HepG2 (cell line): ENCODE measurements at regions not wholly inside any gene's neighbourhood (a gene's known extent, or its start where the extent isn't known, plus 50 kb on each side); places are given as distances from the start of the nearest gene placed in this dataset.
A peak's percentile ranks its signal among the peaks of the same experiment; 100 is the strongest.

Experiments used
- ATAC-seq: fragments of 200-7000 bp; cut with Tn5 transposase; 3 replicates; pipeline ENCODE4 v1.9.1; 2020; ENCODE audit warnings: mild to moderate bottlenecking, moderate library complexity
- BruUV-seq: library from RNA; stranded (reverse); fragments of 400-500 nt; replicated peaks from 2 replicates; lab custom pipeline; 2021; lab: Mats Ljungman, UMichigan
- CTCF ChIA-PET: fragments of 300-600 bp; formaldehyde crosslinking; extraction: SDS; loops from one replicate; lab custom pipeline; 2021; ENCODE audit warnings: low total read pairs, inconsistent platforms, low intra/inter-chr PET ratio; lab: Yijun Ruan, JAX
- POLR2A ChIA-PET: fragments of 350-600 bp; sonication (Branson Sonifier 250); formaldehyde crosslinking; loops from one replicate; lab custom pipeline; 2020; ENCODE audit warnings: antibody characterized with exemption, inconsistent platforms; lab: Yijun Ruan, JAX
- DNase-seq: peaks from one replicate; pipeline ENCODE4 v3.0.0-alpha.2; 2015; ENCODE audit warnings: low spot score
- FAIRE-seq: peaks from 3 replicates; lab custom pipeline; 2011; peaks lifted over from hg19 to GRCh38; lab: Jason Lieb, UNC
- H2AFZ ChIP-seq: one replicate; pipeline ENCODE4 v1.6.1; 2011; ENCODE audit warnings: low read length, inconsistent platforms
- H3K27ac ChIP-seq: fragments of 300-600 bp; 3 replicates; pipeline ENCODE4 v1.8.0; 2011; ENCODE audit warnings: mixed run types, mild to moderate bottlenecking, mixed read lengths, low read length, inconsistent platforms; ENCODE audit not compliant: insufficient read depth; ENCODE audit errors: extremely low read length
- H3K27me3 ChIP-seq, 2 experiments: fragments of 200-600 bp in 1 of 2; 2 replicates in 1 of 2; 3 replicates in 1 of 2; pipeline versions ENCODE4 v1.6.0 to v1.8.0; 2011; ENCODE audit warnings: low read length in 2 of 2, mild to moderate bottlenecking in 2 of 2, moderate library complexity in 2 of 2, inconsistent platforms in 1 of 2; ENCODE audit not compliant: insufficient read depth in 2 of 2, control insufficient read depth in 1 of 2
- H3K36me3 ChIP-seq, 2 experiments: fragments of 200-600 bp in 1 of 2; replicated peaks in 1 of 2; 2 replicates in 1 of 2; 3 replicates in 1 of 2; pipeline versions ENCODE4 v1.5.1 to v1.8.0; 2011; ENCODE audit warnings: low read length in 2 of 2, inconsistent platforms in 1 of 2; ENCODE audit not compliant: insufficient read depth in 2 of 2, control insufficient read depth in 1 of 2
- H3K4me1 ChIP-seq: 2 replicates; pipeline ENCODE4 v1.5.1; 2012; ENCODE audit warnings: low read length, inconsistent platforms; ENCODE audit not compliant: insufficient read depth
- H3K4me2 ChIP-seq: 2 replicates; pipeline ENCODE4 v1.6.0; 2011; ENCODE audit warnings: low read depth, low read length, inconsistent platforms
- H3K4me3 ChIP-seq, 3 experiments: fragments of 200-600 bp in 1 of 3; sonication (generic), shearing (Covaris generic) in 1 of 3; replicated peaks in 1 of 3; 2 replicates each; pipeline ENCODE4 v1.5.1; 2011 to 2016; ENCODE audit warnings: low read length in 3 of 3, inconsistent platforms in 2 of 3, low read depth in 2 of 3, mild to moderate bottlenecking in 2 of 3, control low read depth in 1 of 3, mixed read lengths in 1 of 3; ENCODE audit not compliant: insufficient read depth in 1 of 3
- H3K79me2 ChIP-seq: one replicate; pipeline ENCODE4 v1.6.1; 2011; ENCODE audit warnings: low read length, inconsistent platforms; ENCODE audit not compliant: insufficient read depth
- H3K9ac ChIP-seq: 2 replicates; pipeline ENCODE4 v1.6.0; 2011; ENCODE audit warnings: mild to moderate bottlenecking, low read depth, low read length, inconsistent platforms; ENCODE audit not compliant: insufficient read depth
- H3K9me3 ChIP-seq: 2 replicates; pipeline ENCODE4 v1.5.1; 2012; ENCODE audit warnings: mild to moderate bottlenecking, low read length
- H4K20me1 ChIP-seq: 2 replicates; pipeline ENCODE4 v1.6.0; 2011; ENCODE audit warnings: inconsistent platforms, mild to moderate bottlenecking, low read length, moderate library complexity; ENCODE audit not compliant: insufficient read depth
- ARHGAP35 ChIP-seq: sonication (generic); formaldehyde crosslinking; IDR thresholded peaks from 2 replicates; pipeline ENCODE4 v1.9.0; 2022; ENCODE audit warnings: mild to moderate bottlenecking, inconsistent platforms, moderate library complexity, missing genetic modification reagents, borderline replicate concordance
- ATF7 ChIP-seq, 2 experiments: fragments of 450-650 bp in 1 of 2; sonication (generic) in 1 of 2; formaldehyde crosslinking in 1 of 2; IDR thresholded peaks; 2 replicates each; pipeline versions ENCODE4 v1.4.0 to v1.6.1; 2016 to 2020; ENCODE audit warnings: antibody characterized with exemption in 1 of 2, mild to moderate bottlenecking in 1 of 2, missing genetic modification reagents in 1 of 2
- CREB1 ChIP-seq, 2 experiments: fragments of 450-650 bp in 1 of 2; IDR thresholded peaks; 2 replicates each; pipeline ENCODE4 v1.6.1; 2016 to 2017; ENCODE audit warnings: control low read depth in 1 of 2, mild to moderate bottlenecking in 1 of 2, missing compliant biosample characterization in 1 of 2, missing genetic modification characterization in 1 of 2
- MAFK ChIP-seq, 2 experiments: IDR thresholded peaks in 1 of 2; conservative IDR thresholded peaks in 1 of 2; 2 replicates each; pipeline ENCODE4 v1.6.1; 2011; ENCODE audit warnings: improper control_type of control experiment in 2 of 2, low read length in 2 of 2
- NR2F1 ChIP-seq, 2 experiments: fragments of 450-650 bp in 1 of 2; formaldehyde crosslinking in 1 of 2; IDR thresholded peaks; 2 replicates each; pipeline versions ENCODE4 v1.5.0 to v1.6.1; 2016 to 2020; ENCODE audit warnings: mild to moderate bottlenecking in 1 of 2, missing compliant biosample characterization in 1 of 2, missing genetic modification reagents in 1 of 2, moderate library complexity in 1 of 2
- RARG ChIP-seq: sonication (generic); formaldehyde crosslinking; IDR thresholded peaks from 2 replicates; pipeline ENCODE4 v1.4.0; 2020; ENCODE audit warnings: low read depth, mild to moderate bottlenecking, missing genetic modification reagents
- RFXANK ChIP-seq: IDR thresholded peaks from 2 replicates; pipeline ENCODE4 v1.6.1; 2016
- ZNF292 ChIP-seq: sonication (generic); formaldehyde crosslinking; IDR thresholded peaks from 2 replicates; pipeline ENCODE4 v1.8.1; 2022; ENCODE audit warnings: mild to moderate bottlenecking, low read depth, missing genetic modification reagents, borderline replicate concordance
- ZSCAN5A ChIP-seq: sonication (generic); formaldehyde crosslinking; IDR thresholded peaks from 2 replicates; pipeline ENCODE4 v1.8.0; 2022; ENCODE audit warnings: mild to moderate bottlenecking, missing genetic modification reagents, borderline replicate concordance
- in situ Hi-C: cut with HindIII; loops from 2 replicates; pipeline ENCODE4 v1.10.0; 2017; ENCODE audit warnings: low pct_unique_long_range_greater_than_20kb; ENCODE audit not compliant: extremely low pct_ligation_motif_present
- intact Hi-C: fragments of 100-400 bp; cut with micrococcal nuclease; formaldehyde crosslinking; loops from one replicate; pipeline ENCODE4 v1.10.0; 2022; ENCODE audit not compliant: unreplicated experiment

- Histone ChIP-seq H4K20me1 (no peaks in the 10 kb centered on the region), H3K79me2 (no peaks in the 10 kb centered on the region), H3K36me3 (no peaks in the 10 kb centered on the region), H3K4me1 (no peaks in the 10 kb centered on the region), H3K27ac (no peak overlapping the region), H3K9me3 (no peaks in the 10 kb centered on the region), H3K4me3 (no peak overlapping the region), H3K27me3 (no peaks in the 10 kb centered on the region), H3K9ac (no peak overlapping the region), H2AFZ (no peak overlapping the region), H3K4me2 (no peak overlapping the region)
- DNase-seq (no peak), ATAC-seq (no peak), FAIRE-seq (no peak)
- CTCF ChIA-PET: no interaction called here
- peak; percentile 91 for TF ChIP-seq ATF7 (IDR thresholded peaks at IDR 0.05)
- no peak for TF ChIP-seq ATF7 (CRISPR knock-in tag; IDR thresholded peaks at IDR 0.05)
- no peak for TF ChIP-seq RARG
- TF ChIP-seq CREB1 (IDR thresholded peaks at IDR 0.05): 0 out of 2 replicates have a peak, but pooled peaks have one; percentile 14
- TF ChIP-seq CREB1 (CRISPR knock-in tag; IDR thresholded peaks at IDR 0.05): no peak
- TF ChIP-seq ZNF292 (CRISPR knock-in tag): no peak
- TF ChIP-seq ARHGAP35 (CRISPR knock-in tag): no peak
- TF ChIP-seq ZSCAN5A: no peak
- TF ChIP-seq RFXANK (CRISPR knock-in tag): no peak
- no peak for TF ChIP-seq NR2F1 (CRISPR knock-in tag; IDR thresholded peaks at IDR 0.05)
- no peak for TF ChIP-seq MAFK (conservative IDR thresholded peaks at IDR 0.05 in 1 of 2, IDR thresholded peaks at IDR 0.05 in 1 of 2; ENCODE audit: low read length in 2 of 2)
- in situ Hi-C loops: no loop called here
- POLR2A ChIA-PET: no interaction called here
- intact Hi-C loops: no loop called here
- no TSS peak for BruUV-seq
Observed at GRCh38 chrX:137483554-137483953, 82.4 kb upstream of the ZIC3 start.
